Colonic mucosa (tissue), 4 donors: ENCODE measurements at regions not wholly inside any gene's neighbourhood (a gene's known extent, or its start where the extent isn't known, plus 50 kb on each side); places are given as distances from the start of the nearest gene placed in this dataset.

ENCODE experiments used
- DNase-seq: peaks from one replicate; pipeline ENCODE4 v3.0.0-alpha.2; 2020
- H3K27ac ChIP-seq: fragments of 200-600 bp; one replicate; pipeline ENCODE4 v1.8.0; 2021
- H3K27me3 ChIP-seq: fragments of 200-600 bp; one replicate; pipeline ENCODE4 v1.8.0; 2021
- H3K36me3 ChIP-seq: fragments of 200-600 bp; one replicate; pipeline ENCODE4 v1.8.0; 2021
- H3K4me1 ChIP-seq: fragments of 200-600 bp; one replicate; pipeline ENCODE4 v1.8.0; 2021; ENCODE audit warnings: mild to moderate bottlenecking
- H3K4me3 ChIP-seq: fragments of 200-600 bp; one replicate; pipeline ENCODE4 v1.8.0; 2021
- H3K9ac ChIP-seq, 2 donors: one replicate each; pipeline ENCODE4 v1.7.0; 2013; ENCODE audit warnings: control low read depth in 2 of 2, low read depth in 2 of 2, low read length in 2 of 2
- H3K9me3 ChIP-seq: fragments of 200-600 bp; one replicate; pipeline ENCODE4 v1.8.0; 2021
- CTCF ChIP-seq: fragments of 200-600 bp; IDR thresholded peaks from one replicate; pipeline ENCODE4 v1.8.0; 2022; ENCODE audit warnings: antibody characterized with exemption, mild to moderate bottlenecking
- intact Hi-C: fragments of 100-400 bp; cut with DNase I; formaldehyde crosslinking; loops from one replicate; pipeline ENCODE4 v1.14.1; 2022
- donor health status: healthy.
- donor health status: DM: no; HTN: no; CAD: no.
- donor health status: DM: no; HTN: no; CAD: no.

DNA sequence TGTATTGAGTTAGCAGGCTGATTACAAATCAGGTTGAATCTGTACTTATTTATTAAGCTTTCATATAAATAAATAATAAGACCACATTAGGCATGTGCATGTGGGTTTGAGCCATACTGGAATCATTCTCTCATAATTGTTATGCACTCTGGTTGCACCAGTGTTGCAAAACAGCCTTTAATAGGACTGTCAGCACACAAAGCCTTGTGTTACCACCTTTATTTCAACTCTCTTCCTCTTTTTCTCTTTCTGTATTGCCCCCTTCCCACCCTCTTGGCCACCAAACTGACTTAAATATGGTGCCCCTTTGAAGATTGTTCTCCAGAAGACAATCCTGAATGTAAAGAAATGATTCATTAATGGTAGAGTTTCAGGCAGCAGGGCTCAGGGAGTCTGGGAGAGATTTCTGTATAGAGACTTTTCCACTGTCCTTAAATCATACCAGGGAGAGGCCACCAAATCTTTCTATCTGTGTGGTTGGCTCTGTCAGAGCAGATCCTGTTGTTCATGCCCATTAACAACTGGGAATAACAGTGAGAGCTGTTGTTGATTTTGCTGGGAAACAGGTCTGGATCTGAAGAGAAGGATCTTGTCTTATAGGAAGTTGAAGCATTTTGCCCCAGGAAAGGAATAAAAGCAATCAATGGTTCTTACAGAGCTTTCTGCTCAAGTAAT lies 131.6 kb upstream of the SOX4 start:
- intact Hi-C loops, result no loop called here
- TF ChIP-seq CTCF, result no peak
- H3K36me3 ChIP-seq, result no peaks in the 10 kb centered on the region
- H3K4me3 ChIP-seq, result no peak overlapping the region
- no peaks in the 10 kb centered on the region for H3K27me3 ChIP-seq
- DNase-seq, result no peak
- H3K27ac ChIP-seq, result no peak overlapping the region
- H3K4me1 ChIP-seq, result no peaks in the 10 kb centered on the region
- no peak overlapping the region for H3K9ac ChIP-seq
- H3K9me3 ChIP-seq, result no peaks in the 10 kb centered on the region

GRCh38 chr6:21462519-21462852 lies 131.1 kb upstream of the SOX4 start:
- Histone ChIP-seq H3K9me3 (no peaks in the 10 kb centered on the region), H3K27me3 (no peaks in the 10 kb centered on the region), H3K27ac (no peak overlapping the region), H3K36me3 (no peaks in the 10 kb centered on the region), H3K4me1 (no peaks in the 10 kb centered on the region), H3K4me3 (no peak overlapping the region), H3K9ac (no peak overlapping the region)
- intact Hi-C loops, result no loop called here
- no peak for TF ChIP-seq CTCF
- DNase-seq, result no peak

- no peak for DNase-seq
- no peak overlapping the region for H3K4me3 ChIP-seq
- H3K9ac ChIP-seq, result no peak overlapping the region
- intact Hi-C loops, result no loop called here
- TF ChIP-seq CTCF, result no peak
- no peaks in the 10 kb centered on the region for H3K9me3 ChIP-seq
- H3K4me1 ChIP-seq, result no peaks in the 10 kb centered on the region
- no peaks in the 10 kb centered on the region for H3K36me3 ChIP-seq
- no peaks in the 10 kb centered on the region for H3K27me3 ChIP-seq
- H3K27ac ChIP-seq, result no peak overlapping the region
Observed at GRCh38 chr6:21467091-21467490, 126.5 kb upstream of the SOX4 start.

GRCh38 chr6:21468461-21468860 lies 125.1 kb upstream of the SOX4 start:
- no peak for TF ChIP-seq CTCF
- H3K36me3 ChIP-seq, result no peaks in the 10 kb centered on the region
- DNase-seq, result no peak
- no peaks in the 10 kb centered on the region for H3K9me3 ChIP-seq
- no peaks in the 10 kb centered on the region for H3K27me3 ChIP-seq
- intact Hi-C loops, result no loop called here
- no peak overlapping the region for H3K4me3 ChIP-seq
- H3K4me1 ChIP-seq, result no peaks in the 10 kb centered on the region
- H3K27ac ChIP-seq, result no peak overlapping the region
- H3K9ac ChIP-seq, result no peak overlapping the region

- H3K9me3 ChIP-seq, result no peaks in the 10 kb centered on the region
- H3K27me3 ChIP-seq, result no peaks in the 10 kb centered on the region
- no peak overlapping the region for H3K4me3 ChIP-seq
- no peak for TF ChIP-seq CTCF
- H3K9ac ChIP-seq, result no peak overlapping the region
- no peaks in the 10 kb centered on the region for H3K36me3 ChIP-seq
- H3K4me1 ChIP-seq, result no peaks in the 10 kb centered on the region
- no peak overlapping the region for H3K27ac ChIP-seq
- intact Hi-C loops, result no loop called here
- no peak for DNase-seq
Observed at GRCh38 chr6:21469213-21469612, 124.3 kb upstream of the SOX4 start.
